Cardiac muscle cell (in vitro differentiated cells and primary cell): ENCODE measurements at regions not wholly inside any gene's neighbourhood (a gene's known extent, or its start where the extent isn't known, plus 50 kb on each side); places are given as distances from the start of the nearest gene placed in this dataset.

Source experiments
- DNase-seq, 2 donors: peaks; one replicate each; pipeline versions ENCODE4 v3.0.0 to v3.0.0-alpha.2; 2010 to 2017; ENCODE audit warnings: low read depth in 1 of 2, low spot score in 1 of 2
- H3K27ac ChIP-seq: fragments of 200-600 bp; sonication (generic); 2 replicates; pipeline ENCODE4 v1.5.1; 2016
- H3K27me3 ChIP-seq: fragments of 200-600 bp; sonication (generic); 2 replicates; pipeline ENCODE4 v1.6.0; 2016; ENCODE audit warnings: control low read depth
- H3K36me3 ChIP-seq: fragments of 200-600 bp; sonication (generic); 2 replicates; pipeline ENCODE4 v1.5.1; 2016; ENCODE audit warnings: control low read depth
- H3K4me1 ChIP-seq: fragments of 200-600 bp; sonication (generic); 2 replicates; pipeline ENCODE4 v1.8.1; 2017; ENCODE audit warnings: low read depth, mild to moderate bottlenecking, mixed run types
- H3K4me3 ChIP-seq: fragments of 200-600 bp; sonication (generic); 2 replicates; pipeline ENCODE4 v1.5.1; 2016; ENCODE audit warnings: mild to moderate bottlenecking
- H3K9me3 ChIP-seq: fragments of 200-600 bp; sonication (generic); 2 replicates; pipeline ENCODE4 v1.5.1; 2017; ENCODE audit warnings: low read depth, mild to moderate bottlenecking, control low read depth
- CTCF ChIP-seq: IDR thresholded peaks from 2 replicates; pipeline ENCODE4 v1.5.1; 2012; ENCODE audit warnings: low read depth, mild to moderate bottlenecking, low read length

- H3K27ac ChIP-seq: no peak overlapping the region
These were observed 133.7 kb downstream of the SNX19 start for GRCh38 chr11:130782361-130783222.

GRCh38 chr11:130783323-130783722, 133.0 kb downstream of the SNX19 start:
- peaks cover 18% of the 10 kb centered on the region for H3K4me1 ChIP-seq
- H3K4me3 ChIP-seq: no peak overlapping the region
- no peak for DNase-seq
- no peak overlapping the region for H3K27ac ChIP-seq
- H3K36me3 ChIP-seq: no peaks in the 10 kb centered on the region
- no peak for TF ChIP-seq CTCF
- H3K9me3 ChIP-seq: no peaks in the 10 kb centered on the region
- no peaks in the 10 kb centered on the region for H3K27me3 ChIP-seq

More at GRCh38 chr11:130782361-130783222, 133.7 kb downstream of the SNX19 start:
- Histone ChIP-seq H3K36me3 (no peaks in the 10 kb centered on the region), H3K4me1 (peaks cover 18% of the 10 kb centered on the region), H3K4me3 (no peak overlapping the region), H3K9me3 (no peaks in the 10 kb centered on the region), H3K27me3 (no peaks in the 10 kb centered on the region)
- no peak for TF ChIP-seq CTCF
- DNase-seq: peak in 1 of 2 donors; percentile 79

- no peak overlapping the region for H3K4me3 ChIP-seq
- peak in 1 of 2 donors; percentile 62 for DNase-seq
- no peaks in the 10 kb centered on the region for H3K27me3 ChIP-seq
- no peaks in the 10 kb centered on the region for H3K36me3 ChIP-seq
- no peak for TF ChIP-seq CTCF
- no peak overlapping the region for H3K27ac ChIP-seq
- H3K4me1 ChIP-seq: peaks cover 18% of the 10 kb centered on the region
- H3K9me3 ChIP-seq: no peaks in the 10 kb centered on the region
These were observed 130.7 kb downstream of the SNX19 start for GRCh38 chr11:130785380-130786116.

- peak overlapping the region; percentile 52 for H3K27ac ChIP-seq
- DNase-seq: peak in 1 of 2 donors; percentile 42
- no peaks in the 10 kb centered on the region for H3K27me3 ChIP-seq
- peaks cover 18% of the 10 kb centered on the region for H3K4me1 ChIP-seq
- no peak overlapping the region for H3K4me3 ChIP-seq
- no peak for TF ChIP-seq CTCF
- H3K36me3 ChIP-seq: no peaks in the 10 kb centered on the region
- H3K9me3 ChIP-seq: no peaks in the 10 kb centered on the region
These were observed 129.7 kb downstream of the SNX19 start for GRCh38 chr11:130786586-130786985.

- H3K27ac ChIP-seq: peak overlapping the region; percentile 52
These were observed 129.1 kb downstream of the SNX19 start for GRCh38 chr11:130787092-130787616.

More at GRCh38 chr11:130787092-130787616, 129.1 kb downstream of the SNX19 start:
- H3K4me3 ChIP-seq: no peak overlapping the region
- H3K4me1 ChIP-seq: peaks cover 18% of the 10 kb centered on the region
- TF ChIP-seq CTCF: no peak
- no peaks in the 10 kb centered on the region for H3K36me3 ChIP-seq
- no peak for DNase-seq
- H3K9me3 ChIP-seq: no peaks in the 10 kb centered on the region
- no peaks in the 10 kb centered on the region for H3K27me3 ChIP-seq
